ENCODE measurements at regions not wholly inside any gene's neighbourhood (a gene's known extent, or its start where the extent isn't known, plus 50 kb on each side); places are given as distances from the start of the nearest gene placed in this dataset.
"Not testable (repeated sequence)": the region's sequence is repeated elsewhere in the genome, so short reads cannot be mapped to it uniquely, and the experiment has no call there.

DNA sequence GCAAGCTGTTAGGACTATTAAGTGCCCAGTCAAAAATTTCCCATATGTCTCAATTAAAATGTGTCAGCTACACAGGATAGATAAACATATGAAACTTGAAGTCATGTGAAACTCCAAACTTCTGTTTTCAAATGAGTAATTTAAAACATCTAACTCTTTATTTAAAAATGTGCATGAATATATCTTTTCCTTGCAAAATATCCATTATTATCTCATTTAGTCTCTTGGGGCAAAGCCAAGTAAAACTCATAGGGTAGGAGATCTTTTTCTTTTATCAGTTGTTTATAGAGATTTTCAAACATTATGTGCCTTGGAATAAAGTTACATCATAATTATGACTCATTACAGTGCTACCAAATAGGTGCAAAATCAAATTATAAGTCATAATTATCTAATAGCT is 2020.1 kb upstream of the PRR20A start:
- DNase-seq (ENCODE audit: insufficient read length, low spot score), result no peak
- no peak for FAIRE-seq

DNA sequence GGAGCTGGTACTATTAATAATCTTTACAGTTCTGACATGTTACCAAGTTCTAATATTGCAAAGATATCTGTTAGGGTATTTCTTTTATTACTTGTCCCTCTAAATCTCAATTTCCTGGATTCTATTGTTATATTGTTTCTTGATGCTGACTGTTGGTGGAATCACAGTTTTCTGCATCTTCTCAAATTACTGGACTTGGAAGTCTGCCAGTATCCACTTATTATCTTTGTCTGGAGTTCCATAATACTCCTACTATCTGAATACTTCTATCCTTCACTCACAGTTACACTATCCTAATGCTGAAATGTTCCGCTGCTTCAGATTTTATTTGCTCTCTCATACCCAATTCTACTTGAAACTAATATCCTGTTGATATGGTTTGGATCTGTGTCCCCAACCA is 1985.7 kb upstream of the PRR20A start:
- FAIRE-seq (no peak), DNase-seq (ENCODE audit: insufficient read length, low spot score) (no peak)

DNA sequence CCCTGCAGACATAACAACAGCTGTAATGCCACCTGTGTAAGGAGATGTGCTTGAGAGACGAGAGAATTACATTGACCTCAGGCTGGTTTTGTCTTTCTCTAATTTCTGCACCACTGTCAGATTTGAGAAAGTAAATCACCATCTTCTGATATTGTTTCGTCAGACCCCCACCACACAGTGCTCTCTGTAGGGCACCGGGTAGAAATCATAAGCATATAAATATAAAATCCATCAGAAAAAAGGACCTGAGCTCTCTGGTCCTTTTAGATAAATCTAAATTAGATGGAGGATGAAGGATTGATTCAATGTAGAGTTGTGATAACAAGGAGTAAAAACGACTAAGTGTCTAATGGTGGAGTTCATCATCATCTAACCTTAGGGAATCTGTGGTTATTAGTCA is 1981.0 kb upstream of the PRR20A start:
- no peak for FAIRE-seq
- no peak for DNase-seq (ENCODE audit: insufficient read length, low spot score)

DNA sequence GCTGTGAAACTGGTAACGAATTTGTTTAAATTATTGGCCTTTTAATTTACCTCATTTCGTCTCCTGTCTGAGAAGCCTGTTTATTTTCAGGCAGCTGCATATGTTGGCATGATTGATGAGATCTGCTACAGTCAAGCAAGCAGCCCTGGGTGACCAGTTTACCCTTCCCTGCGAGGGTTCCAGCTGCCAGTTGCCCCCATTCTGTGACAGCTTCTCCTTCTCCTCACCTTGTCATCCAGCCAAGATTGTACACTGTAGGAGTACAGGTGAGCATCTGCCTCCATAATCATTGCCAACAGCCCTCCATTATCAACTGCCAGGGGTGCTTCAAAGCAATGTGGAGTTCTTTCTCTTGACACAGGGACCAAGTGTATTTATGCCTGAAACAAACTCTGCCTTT is 1979.9 kb upstream of the PRR20A start:
- DNase-seq (ENCODE audit: insufficient read length, low spot score), result no peak
- no peak for FAIRE-seq

DNA sequence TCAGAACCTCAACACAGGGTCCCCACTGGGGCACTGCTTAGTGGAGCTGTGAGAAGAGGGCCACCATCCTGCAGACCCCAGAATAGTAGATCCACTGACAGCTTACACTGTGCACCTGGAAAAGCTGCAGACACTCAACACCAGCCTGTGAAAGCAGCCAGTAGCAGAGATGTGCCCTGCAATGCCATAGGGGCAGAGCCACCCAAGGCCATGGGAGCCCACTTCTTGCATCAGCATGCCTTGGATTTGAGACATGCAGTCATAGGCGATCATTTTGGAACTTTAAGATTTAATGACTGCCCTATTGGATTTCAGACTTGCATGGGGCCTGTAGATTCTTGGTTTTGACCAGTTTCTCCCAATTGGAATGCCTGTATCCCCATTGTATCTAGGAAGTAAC is 1962.1 kb upstream of the PRR20A start:
- FAIRE-seq; DNase-seq (ENCODE audit: insufficient read length, low spot score): not testable (repeated sequence)

DNA sequence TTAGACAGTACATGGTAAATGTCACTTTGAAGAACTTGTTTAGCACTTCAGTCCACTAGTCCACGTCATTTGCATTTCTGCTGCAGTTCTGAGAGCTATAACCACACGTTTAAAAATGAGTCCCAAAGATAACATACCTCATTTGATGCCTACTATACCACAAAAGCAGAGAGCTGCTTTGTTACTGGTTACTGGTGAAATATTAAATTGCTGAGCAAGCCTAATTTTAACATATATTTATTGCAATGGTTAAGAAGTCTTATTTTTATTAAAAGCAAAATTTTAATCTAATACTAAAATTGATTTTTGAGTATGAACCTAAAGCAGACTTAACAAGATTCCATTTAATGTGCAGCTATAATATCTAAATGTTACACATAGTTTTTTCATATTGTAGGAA is 1949.7 kb upstream of the PRR20A start:
- DNase-seq (ENCODE audit: insufficient read length, low spot score) (no peak), FAIRE-seq (no peak)

DNA sequence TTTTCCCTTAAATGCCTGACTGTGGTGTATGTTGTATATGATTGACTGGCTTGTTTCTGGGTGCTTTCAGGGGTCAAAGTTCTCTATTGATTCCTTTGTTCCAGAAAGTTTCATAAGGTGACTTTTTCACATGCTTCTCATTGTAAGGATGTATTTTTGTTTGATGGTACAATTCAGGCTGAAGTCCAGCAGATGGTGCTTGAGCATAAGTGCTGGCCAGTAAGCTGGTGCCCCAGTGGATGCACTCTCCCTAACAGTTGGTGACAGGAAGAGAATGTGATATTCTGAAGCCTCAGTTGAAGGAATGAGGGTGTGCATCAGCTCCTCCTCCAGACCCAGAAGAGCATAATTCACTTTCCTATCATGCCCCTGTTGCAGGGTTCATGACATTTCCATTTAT is 1941.6 kb upstream of the PRR20A start:
- FAIRE-seq (no peak), DNase-seq (ENCODE audit: insufficient read length, low spot score) (no peak)

DNA sequence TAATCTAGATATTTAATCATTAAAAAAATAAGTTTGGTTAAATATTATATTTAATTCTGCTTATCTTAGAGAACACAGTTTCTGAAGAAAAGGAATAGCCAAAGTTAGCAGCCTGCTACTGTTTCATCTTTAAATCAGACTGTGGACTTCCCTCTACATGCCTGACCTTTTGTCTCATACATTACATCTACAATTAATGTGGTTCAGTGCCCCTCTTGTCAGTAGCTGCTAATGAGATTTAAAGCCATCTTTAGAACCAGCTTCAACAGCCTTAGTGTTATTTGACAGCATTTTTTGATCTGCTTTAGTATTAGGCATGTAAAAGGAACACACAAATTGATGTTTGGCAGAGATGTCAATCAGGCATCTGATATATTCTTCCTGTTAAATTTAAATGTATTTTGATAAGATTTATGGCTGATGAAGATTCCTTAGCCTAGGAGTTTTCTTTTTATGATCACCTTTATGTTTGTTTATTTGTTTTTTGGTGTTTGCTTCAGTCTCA is 1925.8 kb upstream of the PRR20A start:
- no peak for FAIRE-seq
- no peak for DNase-seq (ENCODE audit: insufficient read length, low spot score)

DNA sequence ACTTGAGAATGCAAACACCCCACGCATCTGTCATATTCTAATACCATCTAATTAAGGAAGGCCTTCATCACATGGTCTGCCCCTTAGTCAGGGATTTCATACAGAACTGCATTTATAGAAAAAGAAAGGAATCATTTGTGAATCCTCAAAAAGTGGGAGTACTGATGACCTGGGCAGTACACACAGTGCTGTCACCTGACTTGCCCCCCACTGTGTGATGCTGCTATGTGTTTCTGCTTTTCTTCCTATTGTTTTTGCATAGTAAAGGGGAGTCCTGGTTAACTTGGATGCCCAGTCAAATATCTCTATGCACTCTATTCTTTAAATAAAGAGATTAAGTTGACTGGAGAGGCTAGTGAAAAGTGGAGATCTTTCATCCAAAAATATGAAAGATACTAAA is 1921.2 kb upstream of the PRR20A start:
- no peak for DNase-seq (ENCODE audit: insufficient read length, low spot score)
- no peak for FAIRE-seq

DNA sequence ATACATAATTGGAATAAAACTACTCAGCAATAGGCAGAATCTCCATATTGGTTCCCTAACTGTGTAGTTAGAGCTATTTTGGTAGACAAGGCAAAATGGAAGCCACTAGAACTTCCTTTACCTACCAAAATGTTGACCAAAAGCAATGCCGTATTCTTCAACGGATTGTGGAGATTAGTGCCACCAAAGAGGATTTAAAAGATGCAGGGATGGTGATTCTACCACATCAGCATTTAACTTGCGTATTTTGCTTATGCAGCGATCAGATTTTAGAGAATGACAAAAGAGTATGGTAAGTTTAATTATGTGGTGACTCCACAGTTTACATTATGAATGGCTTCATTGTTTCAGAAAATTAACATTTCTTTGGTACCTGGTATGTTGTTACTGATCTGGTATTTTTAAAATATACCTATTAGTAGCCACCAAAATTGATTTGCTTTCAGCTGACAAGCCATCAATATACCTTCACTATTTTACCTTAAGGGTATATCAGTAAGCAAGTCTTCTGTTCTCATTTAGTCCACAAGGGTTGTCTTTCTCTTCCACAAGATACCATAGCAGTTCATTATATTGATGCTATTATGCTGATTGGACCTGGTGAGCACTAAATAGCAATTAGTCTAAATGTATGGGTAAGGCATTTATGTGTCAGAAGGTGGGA is 1910.7 kb upstream of the PRR20A start:
- no peak for DNase-seq (ENCODE audit: insufficient read length, low spot score)
- no peak for FAIRE-seq

DNA sequence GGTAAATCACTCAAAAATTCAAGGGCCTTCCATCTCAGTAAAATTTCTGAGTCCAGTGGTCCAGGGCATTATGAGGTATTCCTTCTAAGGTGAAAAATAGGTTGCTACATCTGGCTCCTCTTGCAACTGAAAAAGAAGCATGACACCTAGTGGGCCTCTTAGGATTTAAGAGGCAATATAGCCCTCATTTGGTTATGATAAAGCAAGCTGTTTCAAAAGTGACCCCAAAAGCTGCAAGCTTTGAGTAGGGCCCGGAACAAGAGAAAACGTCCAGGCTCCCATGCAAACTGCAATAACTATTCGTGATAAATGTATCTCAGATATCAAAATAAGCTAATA is 1910.2 kb upstream of the PRR20A start:
- DNase-seq (ENCODE audit: insufficient read length, low spot score) (no peak), FAIRE-seq (no peak)

DNA sequence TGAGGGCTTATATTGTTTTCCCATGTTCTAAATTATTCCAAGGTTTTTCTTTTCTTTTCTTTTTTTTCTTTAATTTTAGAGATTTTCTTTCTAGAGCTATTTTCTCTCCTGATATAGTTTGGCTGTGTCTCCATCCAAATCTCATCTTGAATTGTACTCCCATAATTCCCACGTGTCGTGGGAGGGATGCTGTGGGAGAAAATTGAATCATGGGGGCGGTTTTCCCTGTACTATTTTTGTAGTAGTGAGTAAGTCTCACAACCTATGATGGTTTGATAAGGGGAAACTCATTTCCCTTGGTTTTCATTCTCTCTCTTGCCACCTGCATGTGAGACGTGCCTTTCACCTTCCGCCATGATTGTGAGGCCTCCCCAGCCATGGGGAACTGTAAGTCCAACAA is 1906.4 kb upstream of the PRR20A start:
- no peak for FAIRE-seq
- no peak for DNase-seq (ENCODE audit: insufficient read length, low spot score)

DNA sequence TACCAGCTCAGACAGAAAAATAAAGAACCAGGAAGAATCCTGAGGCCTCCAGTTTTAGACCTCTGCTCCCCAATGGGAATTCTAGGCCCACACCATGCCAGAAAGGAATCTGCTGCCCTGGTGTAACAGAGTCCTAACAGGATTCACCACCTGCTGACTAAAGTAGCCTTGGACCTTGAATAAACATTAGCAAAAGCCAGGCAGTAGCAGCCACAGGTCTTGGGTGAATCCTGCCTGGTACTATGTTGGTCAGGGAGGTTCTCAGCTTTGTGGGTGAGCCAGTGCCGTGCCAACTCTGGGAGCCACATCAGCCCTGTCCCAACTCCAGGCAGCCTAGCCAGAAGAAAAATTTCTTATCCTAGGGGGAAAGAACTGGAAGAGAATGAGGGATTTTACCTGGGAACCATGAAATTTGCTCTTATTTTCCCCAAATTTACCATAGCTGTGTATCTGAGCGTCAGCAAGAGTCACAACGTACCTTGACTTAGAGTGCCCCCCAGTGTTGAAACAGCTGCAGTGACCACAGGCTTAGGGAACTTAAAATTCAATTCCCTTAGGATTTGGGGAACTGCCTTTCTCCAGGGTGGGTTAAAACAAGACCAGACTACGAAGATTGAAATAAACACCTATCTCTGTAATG is 1895.6 kb upstream of the PRR20A start:
- DNase-seq (ENCODE audit: insufficient read length, low spot score) (no peak), FAIRE-seq (no peak)

DNA sequence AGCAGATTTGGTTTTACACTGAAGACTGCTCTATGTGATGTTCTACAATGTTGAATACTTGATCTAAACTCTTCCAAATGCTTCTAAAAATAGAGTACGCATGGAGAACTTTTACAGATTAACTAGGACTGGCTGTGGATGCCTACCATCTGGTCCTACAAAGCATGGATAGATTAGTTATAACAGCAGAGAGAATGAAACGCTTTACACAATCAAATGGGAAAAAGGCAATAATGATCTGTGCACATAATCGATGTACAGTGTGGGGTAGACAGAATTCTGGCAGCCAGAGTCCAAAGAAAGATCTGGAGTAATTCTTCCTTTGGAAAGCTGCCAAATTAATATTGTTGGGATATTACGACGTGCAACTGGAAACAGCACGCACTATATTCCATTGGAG is 1885.5 kb upstream of the PRR20A start:
- no peak for FAIRE-seq

DNA sequence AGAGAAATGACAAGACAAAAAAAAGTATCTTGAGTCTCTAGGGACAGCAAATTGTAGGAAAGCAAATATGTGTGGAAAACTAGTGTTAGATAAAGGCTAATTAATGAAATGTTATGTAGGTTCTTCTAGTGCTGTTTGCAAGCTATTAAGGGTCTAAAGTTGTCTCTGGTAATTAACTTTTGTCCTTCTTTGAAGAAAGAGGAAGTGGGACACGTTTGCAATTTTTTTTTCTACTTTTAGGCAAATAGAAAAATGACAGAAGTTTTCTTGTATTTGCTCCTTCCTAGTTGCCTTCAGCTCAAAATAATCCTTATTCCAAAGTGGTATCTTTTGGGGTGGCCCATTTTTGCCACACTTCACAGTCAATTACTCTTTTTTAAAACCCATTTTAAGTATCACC is 1877.7 kb upstream of the PRR20A start:
- DNase-seq (ENCODE audit: insufficient read length, low spot score), result no peak
- FAIRE-seq, result no peak

More for the DNA sequence above, 1885.5 kb upstream of the PRR20A start:
- DNase-seq (ENCODE audit: insufficient read length, low spot score), result no peak

DNA sequence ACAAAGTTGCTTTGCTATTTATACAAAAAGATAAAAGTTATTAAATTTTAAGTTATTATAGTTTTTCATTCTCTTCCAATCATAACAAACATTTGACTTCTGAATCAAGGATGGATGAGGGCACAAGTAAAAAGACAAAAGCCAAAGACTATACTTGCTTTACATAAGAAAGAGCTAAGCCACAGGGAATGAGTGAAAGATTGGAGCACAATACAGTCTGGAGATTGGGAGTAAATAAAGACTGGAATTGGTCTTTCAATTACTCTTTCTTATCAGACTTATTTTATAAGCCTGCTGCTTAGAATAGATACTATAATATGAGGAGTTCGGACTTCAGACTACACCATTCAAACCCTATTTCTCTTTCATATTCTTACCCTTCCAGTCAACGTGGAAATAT is 1874.1 kb upstream of the PRR20A start:
- no peak for FAIRE-seq

DNA sequence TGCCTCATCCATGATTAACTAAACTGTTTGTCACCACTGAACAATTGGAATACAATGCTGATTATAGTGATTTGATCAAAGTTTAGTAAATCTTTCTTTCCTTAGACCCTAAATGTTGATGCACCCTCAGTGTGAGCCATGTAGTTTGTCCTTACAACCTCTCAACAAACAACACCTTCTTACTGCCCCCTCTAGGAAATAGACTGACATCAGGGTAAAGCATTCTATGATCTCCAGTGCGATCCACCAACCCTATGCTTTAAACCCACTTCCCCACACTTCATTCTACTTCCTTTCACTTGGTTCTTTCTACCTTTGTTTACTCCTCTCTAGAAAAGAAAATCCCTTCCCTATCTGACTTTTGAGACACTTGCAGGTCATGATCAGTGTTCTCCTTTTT is 1842.5 kb upstream of the PRR20A start:
- no peak for FAIRE-seq
- DNase-seq (ENCODE audit: insufficient read length, low spot score), result no peak

More for the DNA sequence above, 1874.1 kb upstream of the PRR20A start:
- no peak for DNase-seq (ENCODE audit: insufficient read length, low spot score)

DNA sequence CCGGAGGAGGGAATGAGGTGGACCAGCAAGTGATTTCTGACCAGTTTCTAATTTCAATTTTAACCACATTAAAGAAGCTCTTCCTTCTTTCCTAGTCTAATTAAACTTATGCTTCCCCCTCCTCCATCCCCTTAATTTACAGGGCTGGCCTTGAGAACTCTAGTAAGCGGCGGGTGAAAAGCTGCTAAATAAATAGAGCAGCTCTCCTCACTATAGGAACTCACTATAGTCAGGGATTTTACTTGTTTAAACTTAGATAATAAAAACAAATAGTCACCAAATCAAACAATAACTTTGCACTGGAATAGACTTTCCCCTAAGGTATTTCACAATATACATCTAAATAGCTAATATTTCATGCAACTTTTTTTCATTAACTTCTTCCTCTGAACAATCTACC is 1838.2 kb upstream of the PRR20A start:
- FAIRE-seq (no peak), DNase-seq (ENCODE audit: insufficient read length, low spot score) (no peak)

DNA sequence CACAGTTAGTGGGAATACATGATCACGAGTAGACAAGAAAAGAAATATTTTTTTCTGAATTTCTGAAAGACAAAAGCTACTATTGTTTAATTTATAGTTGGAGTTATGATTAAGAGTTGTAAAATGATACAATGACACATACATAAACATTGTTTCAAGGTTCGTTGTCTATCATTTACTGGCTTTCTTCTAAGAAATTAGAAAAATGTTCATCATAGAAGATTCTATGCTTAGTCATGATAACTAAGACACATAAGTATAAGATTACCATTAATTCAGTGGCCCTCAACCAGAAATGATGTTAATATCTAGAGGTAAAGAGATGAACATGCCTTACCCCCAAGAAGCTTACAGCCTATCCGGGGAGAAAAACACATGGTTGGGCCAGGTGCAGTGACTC is 1832.8 kb upstream of the PRR20A start:
- FAIRE-seq (no peak), DNase-seq (ENCODE audit: insufficient read length, low spot score) (no peak)

DNA sequence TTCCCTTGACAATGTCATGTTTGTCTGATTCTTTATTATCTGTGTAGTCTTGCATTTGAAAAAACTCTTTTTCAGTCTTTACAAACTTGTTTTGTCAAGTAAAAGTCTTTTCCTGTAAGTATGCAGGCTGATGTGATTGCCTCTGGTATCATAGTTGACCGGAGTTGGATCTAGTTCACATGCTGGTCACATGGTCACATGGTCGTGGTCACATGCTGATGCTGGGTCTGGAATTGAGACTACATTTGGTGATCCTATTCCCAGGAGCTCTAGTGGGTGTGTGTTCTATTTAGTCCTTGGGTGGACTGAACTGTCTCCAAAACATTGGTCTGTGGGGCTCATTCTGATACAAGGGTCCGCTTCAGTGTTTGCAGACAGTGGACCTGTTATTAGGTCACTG is 1798.8 kb upstream of the PRR20A start:
- DNase-seq (ENCODE audit: insufficient read length, low spot score), result no peak
- no peak for FAIRE-seq

DNA sequence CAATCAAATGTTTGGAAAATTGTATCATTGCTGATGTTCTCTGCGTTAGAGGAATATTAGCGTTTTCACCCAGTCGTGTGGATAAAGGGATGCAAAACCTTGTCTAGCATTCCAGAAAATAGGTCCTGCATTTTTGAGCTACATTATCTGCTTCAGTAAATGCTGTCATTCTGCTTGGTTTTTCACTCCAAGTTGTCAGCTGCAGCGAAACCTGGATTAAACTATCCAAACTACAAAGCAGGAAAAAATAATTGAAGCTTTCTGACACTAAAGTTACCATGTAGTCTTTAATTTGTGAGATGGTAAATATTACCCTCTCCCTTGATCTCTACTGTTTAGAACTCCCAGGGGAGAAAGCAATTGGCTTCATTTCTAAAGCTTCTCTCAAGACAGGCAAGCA is 1795.5 kb upstream of the PRR20A start:
- DNase-seq (ENCODE audit: insufficient read length, low spot score) (no peak), FAIRE-seq (no peak)

DNA sequence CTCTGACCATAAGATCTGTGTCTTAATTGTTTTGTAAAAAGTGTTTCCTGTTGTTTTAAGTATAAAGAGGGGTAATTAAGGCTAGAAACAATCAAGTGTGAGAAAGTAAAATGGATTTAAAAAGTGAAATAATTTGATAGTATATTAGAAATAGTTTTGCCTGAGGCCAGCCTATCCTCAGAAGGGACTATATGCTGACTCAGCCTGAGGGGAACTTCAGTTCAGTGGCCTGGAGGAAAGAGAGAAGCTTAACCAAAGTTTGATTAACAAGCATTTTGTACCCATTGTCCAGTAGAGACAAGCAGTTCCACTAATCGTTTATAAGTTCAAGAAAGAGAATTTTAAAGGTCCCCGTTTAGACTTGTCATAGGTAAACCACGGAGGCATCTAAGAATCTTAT is 1793.2 kb upstream of the PRR20A start:
- DNase-seq (ENCODE audit: insufficient read length, low spot score) (no peak), FAIRE-seq (no peak)

DNA sequence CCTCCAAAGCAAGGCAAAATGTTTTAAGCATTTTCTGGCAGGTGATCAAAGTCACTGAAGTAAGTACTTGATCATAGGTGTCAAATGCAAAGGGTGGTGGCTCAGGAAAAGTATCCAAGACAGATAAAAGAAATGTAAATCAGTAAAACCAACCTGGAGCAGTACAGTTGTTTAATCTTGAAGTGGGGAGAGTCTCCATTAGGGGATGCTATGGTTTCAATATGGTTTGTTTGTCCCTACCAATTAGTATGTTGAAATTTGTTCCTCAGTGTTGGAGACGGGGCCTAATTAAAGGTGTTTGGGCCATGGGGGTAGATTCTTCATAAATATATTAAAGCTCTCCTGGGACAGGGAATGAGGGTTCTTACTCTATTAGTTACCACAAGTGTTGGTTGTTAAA is 1781.7 kb upstream of the PRR20A start:
- no peak for DNase-seq (ENCODE audit: insufficient read length, low spot score)
- FAIRE-seq, result no peak

All from GM19239 (cell line).